GM19324 (cell line): ENCODE measurements at regions not wholly inside any gene's neighbourhood (a gene's known extent, or its start where the extent isn't known, plus 50 kb on each side); places are given as distances from the start of the nearest gene placed in this dataset.

Experiments used
- ATAC-seq: cut with Tn5 transposase; IDR thresholded peaks from one replicate; pipeline ENCODE4 v1.9.1; 2021; ENCODE audit warnings: mild to moderate bottlenecking, moderate library complexity; ENCODE audit not compliant: unreplicated experiment, low FRiP score

DNA sequence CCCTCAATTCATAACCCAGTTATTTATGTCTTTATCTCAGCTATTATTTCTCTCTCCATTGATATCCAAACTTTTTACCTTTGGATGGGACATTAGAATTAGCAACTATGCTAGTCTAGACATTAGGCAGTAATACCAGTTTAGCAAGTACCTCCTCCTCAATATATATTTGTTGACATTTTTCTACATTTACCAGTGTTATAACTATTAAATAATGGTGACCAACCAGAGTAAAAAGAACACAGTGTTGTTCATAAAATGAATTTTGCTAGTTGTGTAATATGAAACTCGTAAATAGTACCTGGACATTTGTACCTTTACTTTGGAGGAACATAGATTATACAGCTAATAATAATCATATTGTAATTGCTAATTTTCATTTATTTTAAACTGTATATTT, 554.6 kb upstream of the CDH6 start:
- ATAC-seq, result no peak

DNA sequence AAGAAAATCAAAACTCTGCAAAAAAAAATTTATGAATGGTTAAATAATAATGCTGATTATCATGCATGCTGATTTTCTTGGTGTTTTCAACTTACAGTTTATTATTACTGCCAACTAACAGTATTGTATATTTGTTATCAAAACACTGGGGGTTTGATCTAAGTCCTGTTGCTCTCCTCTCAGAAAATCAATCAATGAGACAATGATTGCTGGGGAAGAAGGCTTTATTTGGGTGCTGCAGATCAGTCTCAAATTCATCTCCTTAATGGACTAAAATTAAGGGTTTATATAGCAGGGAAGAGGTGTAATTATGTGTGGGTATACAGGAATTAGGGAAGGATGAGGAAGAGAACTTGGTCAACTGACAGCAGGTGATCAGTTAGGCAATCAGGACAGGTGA, 565.5 kb upstream of the CDH6 start:
- ATAC-seq, result no peak

DNA sequence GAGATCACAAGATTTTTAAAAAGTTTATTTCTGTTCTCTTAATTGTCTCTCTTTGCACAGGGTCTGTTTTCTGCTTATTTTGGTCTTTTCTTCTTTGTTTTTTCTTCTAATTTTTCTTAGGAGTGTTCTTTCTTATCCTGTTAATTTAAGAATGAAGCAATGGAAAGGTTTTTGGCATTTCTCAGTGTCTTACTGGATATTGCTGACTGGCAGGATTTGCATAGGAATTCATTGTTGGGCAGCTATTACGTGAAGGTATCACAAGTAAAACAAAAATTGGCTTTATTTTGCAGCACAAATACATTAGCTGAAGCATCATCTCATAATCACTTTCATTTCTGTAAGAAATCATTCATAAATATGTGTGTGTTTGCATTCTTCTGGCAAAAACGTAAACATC, 566.9 kb upstream of the CDH6 start:
- ATAC-seq, result no peak

DNA sequence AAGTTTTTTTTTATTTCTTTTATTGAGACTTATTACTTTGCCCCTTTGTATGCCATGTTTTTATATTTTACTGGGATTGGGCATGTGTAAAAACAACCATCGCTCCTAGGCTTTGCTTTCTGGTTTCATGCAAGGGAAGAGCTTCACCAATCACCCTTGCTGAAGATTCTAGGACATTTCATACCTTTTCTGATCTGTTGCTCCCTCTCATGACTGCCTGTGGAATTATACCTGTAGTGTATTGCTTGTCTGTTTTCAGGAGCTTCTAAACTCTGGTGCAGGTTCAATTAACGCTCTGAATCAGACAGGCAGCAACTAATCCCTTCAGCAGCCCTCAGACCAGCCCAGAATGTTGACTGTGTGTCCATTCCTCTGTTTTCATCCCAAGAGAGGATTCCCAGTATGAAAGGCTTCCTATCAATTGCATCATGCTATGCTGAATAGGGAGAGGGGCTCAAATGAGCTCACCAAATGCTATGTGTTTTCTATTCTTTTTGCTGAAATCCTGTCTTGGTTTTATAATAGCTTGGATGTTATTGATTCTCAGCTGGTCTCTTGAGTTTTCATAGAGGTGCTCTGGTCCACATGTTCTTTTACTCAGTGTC, 572.9 kb upstream of the CDH6 start:
- no peak for ATAC-seq

DNA sequence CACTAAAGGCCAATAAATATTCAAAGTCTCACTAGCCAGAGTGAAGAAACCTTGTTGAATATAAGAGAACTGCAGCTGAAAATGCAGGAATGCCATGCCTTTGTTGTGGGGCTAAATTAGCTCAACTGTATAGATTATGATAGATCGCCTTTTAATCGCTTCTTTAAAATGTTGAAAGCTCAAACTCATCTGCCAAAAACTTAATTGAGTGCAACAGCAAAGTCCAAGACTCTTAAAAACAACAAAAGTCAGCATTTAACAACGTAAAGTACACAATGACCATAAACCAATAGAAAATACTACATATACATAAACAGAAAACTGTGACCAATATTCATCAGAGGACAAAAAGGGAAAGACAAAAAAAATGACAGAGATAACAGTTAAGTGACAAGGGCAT, 585.0 kb upstream of the CDH6 start:
- ATAC-seq, result no peak

DNA sequence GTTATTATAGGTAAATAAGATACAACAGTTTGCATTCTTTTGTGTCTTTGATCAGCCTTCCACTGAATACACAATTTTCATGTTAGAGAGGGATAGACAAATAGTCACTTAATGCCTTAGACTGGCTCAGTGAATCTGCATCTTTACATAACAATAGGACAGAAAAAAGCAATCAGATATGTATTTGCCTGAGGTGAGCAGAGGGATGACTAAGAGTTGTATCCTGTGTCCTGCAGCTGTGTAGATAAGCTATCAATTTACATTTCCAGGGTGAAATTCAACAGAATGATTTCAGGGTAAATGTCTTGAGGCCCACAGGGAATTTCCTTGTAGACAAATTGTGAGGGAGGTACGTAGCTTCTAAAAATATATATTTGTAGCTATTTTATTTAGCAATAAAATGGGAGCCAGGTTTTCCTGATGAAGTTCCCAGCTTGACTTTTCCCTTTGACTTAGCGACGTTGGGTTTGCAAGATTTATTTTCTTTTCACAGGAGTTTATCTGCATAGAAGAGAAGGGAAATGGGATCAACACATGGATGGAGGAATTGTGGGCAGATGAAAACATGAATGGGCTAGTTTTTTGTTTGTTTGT, 586.1 kb upstream of the CDH6 start:
- ATAC-seq, result no peak

DNA sequence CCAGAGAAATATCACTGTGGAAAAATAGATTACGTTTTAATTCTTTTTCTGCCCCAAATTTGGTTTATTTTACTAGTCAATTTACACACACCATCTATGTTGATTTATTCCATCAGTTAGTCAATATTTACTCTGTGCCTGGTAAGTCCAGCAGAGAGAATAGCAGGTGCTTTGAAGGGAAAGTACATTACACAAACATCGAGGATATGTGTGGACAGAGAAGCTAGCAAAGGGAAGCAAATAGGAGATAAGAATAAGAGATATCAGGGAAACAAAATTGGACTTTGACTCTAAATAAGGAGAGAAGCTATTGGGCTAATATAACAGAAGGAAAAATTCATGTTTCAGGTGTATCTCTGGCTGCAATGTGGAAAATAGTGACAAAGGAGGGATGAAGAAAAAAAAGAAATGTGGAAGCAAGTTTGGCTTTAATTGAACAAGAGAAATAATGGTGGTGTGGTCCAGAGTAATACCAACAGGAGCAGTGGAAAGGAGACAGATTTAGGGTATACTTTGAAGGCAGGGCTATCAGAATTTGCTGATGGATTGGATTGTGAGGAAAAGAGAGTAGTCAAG, 587.7 kb upstream of the CDH6 start:
- no peak for ATAC-seq

DNA sequence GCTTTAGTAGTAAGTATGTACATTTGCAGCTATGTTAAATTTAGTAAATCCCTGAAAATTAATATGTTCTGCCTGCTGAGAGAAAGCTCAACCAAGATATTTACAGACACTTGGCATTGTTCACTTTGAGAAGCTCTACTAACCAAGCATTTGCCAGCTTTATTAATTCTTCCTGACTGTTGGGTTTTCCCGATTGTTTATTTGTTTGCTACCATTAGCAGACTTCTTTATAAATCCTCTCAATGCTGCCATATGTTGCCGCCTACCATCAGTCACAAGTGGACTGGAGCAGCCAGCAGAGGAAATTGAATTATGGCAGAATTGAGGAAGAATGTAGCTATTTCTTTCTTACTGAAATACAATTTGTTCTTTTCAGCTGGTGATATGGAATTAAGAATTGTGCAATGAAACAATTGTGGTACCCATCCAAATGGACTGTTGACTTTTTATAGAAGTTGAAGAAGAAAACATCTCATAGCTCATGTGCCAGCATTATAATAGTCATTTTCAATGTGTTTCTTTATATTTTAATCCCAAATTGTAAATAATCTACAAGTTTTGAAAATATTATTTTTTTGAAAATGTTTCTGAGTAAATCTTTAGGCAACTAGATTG, 588.7 kb upstream of the CDH6 start:
- ATAC-seq, result no peak

DNA sequence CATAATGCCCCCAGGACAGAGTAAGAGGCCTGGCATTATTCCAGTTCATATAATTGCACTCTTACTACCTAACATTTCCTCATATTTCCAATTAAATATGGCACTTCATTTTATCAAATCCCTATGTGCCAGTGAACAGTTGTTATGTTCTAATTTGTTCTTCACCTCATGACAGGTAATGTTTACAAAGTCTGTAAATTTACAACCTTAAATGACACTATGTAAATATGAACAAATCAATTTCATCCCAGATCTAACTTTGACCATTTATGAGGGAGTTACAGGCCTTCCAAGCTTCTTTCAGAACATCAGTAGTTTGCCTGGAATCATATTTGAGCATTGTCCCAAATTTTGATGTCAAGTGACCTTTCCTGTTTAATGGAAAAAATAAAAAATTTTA, 592.6 kb upstream of the CDH6 start:
- ATAC-seq, result no peak

DNA sequence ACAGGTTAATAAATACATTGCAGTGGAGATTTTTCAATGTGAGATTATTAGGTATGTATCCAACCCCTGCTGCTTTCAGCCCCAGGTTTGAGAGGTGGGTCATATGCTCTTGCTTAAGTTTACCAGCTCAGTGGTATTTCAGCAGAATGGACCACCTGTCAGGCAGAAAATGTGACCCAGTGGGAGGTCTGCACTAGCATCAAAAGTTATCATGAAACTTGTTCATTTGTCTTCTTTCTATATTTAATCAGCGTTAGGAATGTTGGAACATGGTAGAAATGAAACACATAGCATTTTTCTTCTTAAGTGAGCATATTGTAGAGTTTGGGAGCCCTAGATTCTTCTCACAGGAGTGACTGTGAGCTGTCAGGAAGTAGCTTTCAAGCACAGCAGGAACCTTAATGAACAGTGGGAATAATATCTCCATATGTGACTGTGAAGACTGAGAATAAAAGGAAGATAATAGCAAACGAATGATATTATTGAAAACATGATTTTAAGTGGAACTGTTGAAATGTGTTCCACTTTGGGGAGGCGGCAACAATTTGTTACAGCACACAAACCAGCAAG, 596.9 kb upstream of the CDH6 start:
- no peak for ATAC-seq

DNA sequence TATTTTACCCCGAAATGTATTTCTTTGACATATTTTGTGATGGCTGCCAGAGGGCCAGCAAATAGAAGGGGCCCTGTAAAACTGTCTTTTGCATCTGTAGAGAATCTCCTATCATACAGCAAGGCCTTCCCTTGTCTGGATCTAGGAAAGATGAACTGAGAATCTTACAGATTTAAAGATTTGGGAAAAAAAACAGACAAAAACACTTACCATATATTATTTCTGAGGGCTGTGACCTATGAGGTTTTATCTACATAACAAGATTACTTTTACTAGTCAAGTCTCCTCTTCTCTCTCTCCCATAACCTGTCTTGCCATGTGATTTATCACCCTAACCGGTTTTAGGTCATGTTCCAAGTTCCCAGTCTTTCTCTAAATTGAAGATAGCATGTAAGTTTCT, 599.2 kb upstream of the CDH6 start:
- ATAC-seq, result no peak

DNA sequence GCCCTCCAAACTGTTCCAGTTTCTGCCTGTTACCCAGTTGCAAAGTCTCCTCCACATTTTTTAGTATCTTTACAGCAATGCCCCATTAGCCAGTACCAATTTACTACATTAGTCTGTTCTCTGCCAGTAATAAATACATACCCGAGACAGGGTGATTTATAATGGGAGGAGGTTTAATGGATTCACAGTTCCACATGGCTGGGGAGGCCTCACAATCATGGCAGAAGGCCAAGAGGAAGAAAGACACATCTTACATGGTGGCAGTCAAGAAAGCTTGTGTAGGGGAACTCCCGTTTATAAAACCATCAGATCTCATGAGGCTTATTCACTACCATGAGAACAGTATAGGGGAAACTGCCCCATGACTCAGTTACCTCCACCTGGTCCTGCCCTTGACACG, 600.7 kb upstream of the CDH6 start:
- no peak for ATAC-seq

DNA sequence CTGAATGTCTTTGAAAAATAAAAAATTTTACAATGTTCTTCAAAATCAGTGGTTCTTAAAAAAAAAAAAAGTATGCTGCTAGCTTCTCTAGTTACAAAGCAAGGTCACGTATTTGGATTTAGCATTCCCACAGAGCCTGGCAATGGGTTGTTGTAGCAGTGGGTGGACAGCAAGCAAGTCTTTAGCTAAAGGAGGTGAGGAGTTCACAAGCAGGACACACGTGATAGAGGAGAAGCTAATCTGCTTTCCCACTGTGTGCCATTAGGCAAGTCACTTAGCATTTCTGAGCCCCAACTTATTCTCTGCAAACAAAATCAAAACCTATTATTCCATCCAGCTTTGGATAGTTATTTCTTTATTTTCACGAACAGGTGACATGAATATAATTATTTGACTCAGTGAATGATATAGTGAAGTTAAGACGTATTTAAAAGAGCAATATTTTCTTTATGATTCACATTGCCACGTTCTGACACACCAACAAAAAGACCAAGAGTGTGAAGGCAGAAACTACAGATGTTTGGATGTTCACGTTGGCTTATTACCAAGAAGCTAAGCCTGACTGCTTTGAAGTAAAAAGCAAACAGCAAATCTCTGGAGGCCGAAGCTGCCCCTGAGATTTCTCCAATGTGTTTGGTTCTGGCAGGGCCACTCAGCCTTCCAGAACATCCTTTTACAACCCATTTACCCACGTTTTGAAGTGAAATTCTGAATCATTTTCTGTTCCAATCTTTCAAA, 612.1 kb upstream of the CDH6 start:
- ATAC-seq, result no peak

DNA sequence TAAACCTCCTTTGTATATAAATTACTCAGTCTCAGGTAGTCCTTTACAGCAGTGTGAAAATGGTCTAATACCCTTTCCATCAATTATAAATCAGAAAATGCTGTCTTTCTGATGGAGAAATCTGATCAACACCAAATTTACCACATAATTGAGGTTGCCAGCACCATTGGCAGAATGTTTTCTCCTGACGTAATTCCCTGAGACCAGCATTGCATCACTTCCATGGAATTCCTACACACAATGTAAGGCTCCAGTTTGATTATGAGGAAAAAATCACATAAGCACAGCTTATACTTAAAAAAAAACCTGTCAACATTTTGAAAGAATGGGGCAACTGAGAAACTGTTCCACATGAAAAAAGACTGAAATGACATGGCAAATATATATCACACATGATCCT, 618.7 kb upstream of the CDH6 start:
- no peak for ATAC-seq

DNA sequence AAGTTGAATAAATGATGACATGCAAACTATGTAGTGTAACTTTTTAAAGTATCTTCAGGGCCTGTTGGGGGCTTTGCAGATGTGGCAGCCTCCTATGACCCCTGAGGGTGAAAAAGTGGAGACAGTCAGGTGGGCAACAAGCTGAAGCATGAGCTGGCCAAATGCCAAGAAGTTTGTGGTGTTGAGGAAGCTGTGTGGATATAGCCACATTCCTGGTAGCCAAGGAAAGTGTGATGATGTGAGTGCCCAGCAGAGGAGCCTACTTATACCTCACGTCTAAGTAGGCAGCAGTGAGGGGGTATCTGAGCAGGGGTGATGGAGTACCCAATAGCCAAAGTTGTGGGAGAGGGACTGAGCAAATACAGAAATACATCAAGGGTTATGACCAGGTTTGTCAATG, 621.2 kb upstream of the CDH6 start:
- no peak for ATAC-seq

DNA sequence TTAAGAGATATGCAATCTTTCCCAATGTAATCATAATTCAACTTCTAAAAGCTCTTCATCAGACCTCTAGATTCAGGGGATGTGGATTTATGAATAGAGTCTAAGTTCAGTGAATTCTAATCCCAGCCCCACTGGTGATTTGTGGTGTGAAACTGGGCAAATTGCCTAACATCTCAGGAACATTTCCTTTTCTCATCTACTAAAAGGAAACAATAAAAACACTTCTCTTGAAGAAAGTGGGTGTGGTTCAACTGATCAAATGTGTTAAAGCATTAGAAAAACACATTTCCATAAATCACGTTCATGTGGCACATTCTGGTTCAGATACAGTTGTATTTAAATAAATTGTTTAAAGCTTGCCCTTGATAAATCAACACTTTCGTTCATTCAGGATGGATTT, 631.7 kb upstream of the CDH6 start:
- ATAC-seq, result no peak

DNA sequence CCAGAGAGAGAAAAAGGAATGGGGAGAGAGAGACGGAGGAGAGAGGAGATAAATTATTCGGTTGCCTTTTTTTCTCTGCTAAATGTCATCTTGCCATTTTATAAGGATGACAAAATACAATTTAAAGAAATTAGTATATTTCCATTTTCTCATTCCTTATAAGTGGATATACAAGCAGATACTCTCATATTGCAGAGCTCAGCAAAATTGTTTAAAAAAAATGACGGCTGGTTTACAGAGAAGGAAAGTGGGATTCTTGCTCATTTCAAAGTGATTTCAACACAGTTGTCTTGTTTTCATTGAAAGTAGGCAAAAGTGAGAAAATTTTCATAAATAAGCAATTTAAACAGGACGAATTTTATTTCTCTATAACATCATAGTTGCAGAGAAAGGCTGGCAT, 641.9 kb upstream of the CDH6 start:
- ATAC-seq, result no peak

DNA sequence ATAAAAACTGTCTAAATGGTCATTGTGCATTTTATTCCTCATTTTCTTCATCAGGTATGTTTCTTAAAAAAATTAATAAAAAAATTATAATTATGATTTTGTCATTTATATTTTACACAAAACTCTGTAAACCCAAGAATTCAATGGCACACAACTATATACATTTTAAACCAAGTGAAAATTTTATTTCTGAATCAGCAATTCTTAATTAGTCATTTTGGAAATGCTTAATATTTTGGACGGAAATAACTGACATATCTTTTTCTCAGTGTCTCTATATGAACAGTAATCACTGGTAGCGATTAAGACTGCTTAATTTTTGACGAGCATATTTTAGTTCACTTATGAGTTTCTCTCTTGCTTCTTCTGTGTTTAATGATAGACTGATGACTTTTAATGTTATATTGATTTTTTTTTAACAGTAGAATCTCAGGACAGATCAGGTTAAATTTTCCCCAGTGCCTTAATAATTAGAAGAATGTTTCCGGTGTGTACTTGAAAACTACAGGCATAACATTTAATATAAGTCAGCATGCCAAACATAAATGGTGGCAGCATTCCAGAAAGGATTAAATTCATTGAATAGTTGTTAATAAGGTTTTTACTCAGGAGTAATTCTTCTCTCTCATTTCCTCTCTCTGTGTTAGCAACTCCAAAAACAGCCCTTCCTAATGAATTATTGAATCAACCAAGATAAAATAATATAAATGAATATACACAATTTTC, 644.7 kb upstream of the CDH6 start:
- ATAC-seq, result no peak

DNA sequence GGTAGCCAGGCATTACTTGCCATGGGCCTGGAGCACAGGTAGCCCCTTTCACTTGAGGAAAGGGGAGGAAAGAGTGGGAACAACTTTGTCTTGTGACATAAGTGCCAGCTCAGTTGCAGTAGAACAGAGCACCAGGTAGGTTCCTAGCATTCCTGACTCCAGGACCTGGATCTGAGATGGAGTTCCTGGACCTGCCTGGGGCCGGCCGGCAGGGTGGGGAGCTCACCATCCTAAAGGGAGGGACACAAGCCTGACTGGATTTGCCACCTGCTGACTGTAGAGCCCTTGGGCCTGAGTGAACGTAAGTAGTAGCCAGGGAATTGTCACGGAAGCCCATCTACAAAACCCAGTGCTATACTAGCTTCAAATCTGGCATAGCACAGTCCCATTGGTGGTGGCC, 653.3 kb upstream of the CDH6 start:
- no peak for ATAC-seq

DNA sequence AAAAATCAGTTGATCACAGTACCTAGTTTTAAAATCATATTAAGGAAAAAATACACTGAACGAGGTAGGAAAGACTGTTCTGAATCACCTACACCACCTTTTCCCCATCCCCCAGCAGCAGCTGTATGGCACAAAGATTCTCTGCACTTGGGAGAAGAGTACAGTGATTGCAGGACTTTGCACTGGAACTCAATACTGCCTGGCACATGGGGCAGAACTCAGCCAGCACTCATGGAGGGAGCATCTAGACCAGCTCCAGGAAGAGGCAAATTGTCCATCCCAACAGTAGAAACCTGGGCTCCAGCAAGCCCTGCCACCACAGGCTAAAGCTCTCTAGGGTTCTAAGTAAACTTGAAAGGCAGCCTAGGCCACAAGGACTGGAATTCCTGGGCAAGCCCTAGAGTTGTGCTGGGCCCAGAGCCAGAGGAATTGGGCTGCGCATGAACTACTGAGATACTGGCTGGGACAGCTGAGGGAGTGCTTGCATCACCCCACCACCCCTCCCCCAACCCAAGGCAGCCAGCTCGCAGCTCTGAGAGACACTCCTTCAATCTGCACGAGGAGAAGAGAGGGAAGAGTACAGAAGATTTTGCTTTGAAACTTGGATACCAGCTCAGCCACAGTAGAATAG, 654.4 kb upstream of the CDH6 start:
- ATAC-seq, result no peak
